KMS-11 (cell line): ENCODE measurements at regions not wholly inside any gene's neighbourhood (a gene's known extent, or its start where the extent isn't known, plus 50 kb on each side); places are given as distances from the start of the nearest gene placed in this dataset.

Experiments
- H2AFZ ChIP-seq: fragments of 200-600 bp; sonication (generic); 2 replicates; pipeline ENCODE4 v1.6.1; 2016; ENCODE audit warnings: antibody characterized with exemption, mixed run types, low read depth
- H3K27ac ChIP-seq: fragments of 200-600 bp; sonication (generic); 2 replicates; pipeline ENCODE4 v1.6.1; 2016; ENCODE audit warnings: mild to moderate bottlenecking, mixed run types
- H3K27me3 ChIP-seq: fragments of 200-600 bp; sonication (generic); 2 replicates; pipeline ENCODE4 v1.6.1; 2017; ENCODE audit warnings: mild to moderate bottlenecking, low read depth, mixed run types, moderate library complexity; ENCODE audit not compliant: insufficient read depth
- H3K36me3 ChIP-seq: fragments of 200-600 bp; sonication (generic); 2 replicates; pipeline ENCODE4 v1.6.1; 2017; ENCODE audit warnings: mild to moderate bottlenecking, mixed run types; ENCODE audit not compliant: insufficient read depth
- H3K4me1 ChIP-seq: fragments of 200-600 bp; sonication (generic); 2 replicates; pipeline ENCODE4 v1.6.1; 2016; ENCODE audit warnings: mild to moderate bottlenecking, low read depth, mixed run types; ENCODE audit not compliant: poor library complexity, severe bottlenecking
- H3K4me2 ChIP-seq: fragments of 200-600 bp; sonication (generic); 2 replicates; pipeline ENCODE4 v1.7.0; 2016; ENCODE audit warnings: mild to moderate bottlenecking, mixed run types
- H3K4me3 ChIP-seq: fragments of 200-600 bp; sonication (generic); IDR thresholded peaks from 2 replicates; pipeline ENCODE4 v1.6.1; 2017; ENCODE audit warnings: low read depth, low read length, mixed read lengths; ENCODE audit not compliant: insufficient read depth
- H3K79me2 ChIP-seq: fragments of 200-600 bp; sonication (generic); 2 replicates; pipeline ENCODE4 v1.6.1; 2016; ENCODE audit warnings: low read depth, mixed run types; ENCODE audit not compliant: insufficient read depth
- H3K9ac ChIP-seq: fragments of 200-600 bp; sonication (generic); 2 replicates; pipeline ENCODE4 v1.6.1; 2016; ENCODE audit warnings: mild to moderate bottlenecking, mixed run types
- H4K20me1 ChIP-seq: fragments of 200-600 bp; sonication (generic); 2 replicates; pipeline ENCODE4 v1.6.1; 2016; ENCODE audit warnings: mild to moderate bottlenecking, mixed run types; ENCODE audit not compliant: insufficient read depth
- CTCF ChIP-seq: fragments of 200-600 bp; sonication (generic); conservative IDR thresholded peaks from 2 replicates; pipeline ENCODE4 v1.6.1; 2017; ENCODE audit warnings: low read depth, mild to moderate bottlenecking, antibody characterized with exemption, low read length, moderate library complexity, mixed read lengths

GRCh38 chr17:72380120-72380519, 259.3 kb downstream of the SOX9 start:
- peaks cover 57% of the 10 kb centered on the region for H3K4me1 ChIP-seq
- no peak overlapping the region for H3K4me3 ChIP-seq
- H3K27ac ChIP-seq: peak overlapping the region; percentile 60; the same call in 1 of the 2 replicates
- H3K27me3 ChIP-seq: no peaks in the 10 kb centered on the region
- no peaks in the 10 kb centered on the region for H3K79me2 ChIP-seq
- H3K36me3 ChIP-seq: no peaks in the 10 kb centered on the region
- no peak overlapping the region for H2AFZ ChIP-seq
- H4K20me1 ChIP-seq: no peaks in the 10 kb centered on the region
- TF ChIP-seq CTCF: no peak
- H3K4me2 ChIP-seq: peak overlapping the region; percentile 40
- no peak overlapping the region for H3K9ac ChIP-seq

- H2AFZ ChIP-seq: no peak overlapping the region
- H3K4me2 ChIP-seq: peak overlapping the region; percentile 40
- no peaks in the 10 kb centered on the region for H3K79me2 ChIP-seq
- no peak for TF ChIP-seq CTCF
- peaks cover 63% of the 10 kb centered on the region for H3K4me1 ChIP-seq
- no peaks in the 10 kb centered on the region for H3K36me3 ChIP-seq
- H3K9ac ChIP-seq: no peak overlapping the region; the same call in 1 of the 2 replicates
- no peaks in the 10 kb centered on the region for H4K20me1 ChIP-seq
- H3K4me3 ChIP-seq: no peak overlapping the region
- peak overlapping the region; percentile 60 for H3K27ac ChIP-seq
- no peaks in the 10 kb centered on the region for H3K27me3 ChIP-seq
These were observed 259.9 kb downstream of the SOX9 start for GRCh38 chr17:72380737-72381136.

- no peaks in the 10 kb centered on the region for H3K27me3 ChIP-seq
- no peaks in the 10 kb centered on the region for H3K36me3 ChIP-seq
- peak overlapping the region; percentile 25; the same call in 1 of the 2 replicates for H2AFZ ChIP-seq
- H3K4me1 ChIP-seq: peaks cover 74% of the 10 kb centered on the region
- no peak overlapping the region for H3K4me3 ChIP-seq
- no peak for TF ChIP-seq CTCF
- H3K9ac ChIP-seq: peak overlapping the region; percentile 19; the same call in 1 of the 2 replicates
- no peaks in the 10 kb centered on the region for H4K20me1 ChIP-seq
- no peaks in the 10 kb centered on the region for H3K79me2 ChIP-seq
- peak overlapping the region; percentile 60 for H3K27ac ChIP-seq
- peak overlapping the region; percentile 40 for H3K4me2 ChIP-seq
These were observed 261.0 kb downstream of the SOX9 start for GRCh38 chr17:72381597-72382397.

GRCh38 chr17:72382971-72383722, 262.3 kb downstream of the SOX9 start:
- Histone ChIP-seq H3K27ac (no peak overlapping the region), H2AFZ (no peak overlapping the region), H3K4me1 (peaks cover 87% of the 10 kb centered on the region), H4K20me1 (no peaks in the 10 kb centered on the region), H3K27me3 (no peaks in the 10 kb centered on the region), H3K79me2 (no peaks in the 10 kb centered on the region), H3K9ac (no peak overlapping the region), H3K4me2 (no peak overlapping the region), H3K36me3 (no peaks in the 10 kb centered on the region), H3K4me3 (no peak overlapping the region)
- TF ChIP-seq CTCF: no peak
